ENCODE measurements at regions not wholly inside any gene's neighbourhood (a gene's known extent, or its start where the extent isn't known, plus 50 kb on each side); places are given as distances from the start of the nearest gene placed in this dataset.

DNA sequence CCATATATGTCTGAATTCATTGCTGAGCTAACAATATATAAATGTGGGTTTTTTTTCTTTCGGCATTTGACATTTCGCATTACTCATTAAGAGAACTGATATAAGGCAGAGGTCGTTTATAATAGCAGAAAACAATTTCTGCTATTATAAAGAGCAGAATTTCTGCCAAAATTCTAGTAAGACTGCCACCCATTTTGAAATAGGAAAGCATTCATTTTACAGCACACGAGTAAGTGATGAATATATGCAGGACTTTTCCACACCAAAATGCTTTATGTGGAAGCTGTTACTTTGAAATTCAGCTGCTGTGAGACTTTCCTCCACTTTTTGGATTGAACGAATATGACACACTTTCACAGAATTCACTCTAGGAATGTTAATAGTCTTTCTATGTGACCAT lies 610.9 kb upstream of the MAN1A1 start:
- Histone ChIP-seq H3K9me3 (replicated peaks; ENCODE audit: control insufficient read depth, insufficient read depth, low read depth, low read length) (no peaks in the 10 kb centered on the region), H4K20me1 (replicated peaks; ENCODE audit: control insufficient read depth, insufficient read depth, low read length) (no peaks in the 10 kb centered on the region), H3K27me3 (ENCODE audit: control insufficient read depth in 2 of 2, insufficient read depth in 2 of 2, low read length in 2 of 2) (no peaks in the 10 kb centered on the region), H3K4me2 (ENCODE audit: insufficient read depth, low read length) (no peak overlapping the region), H3K79me2 (ENCODE audit: control insufficient read depth, insufficient read depth, low read length) (no peaks in the 10 kb centered on the region), H2AFZ (ENCODE audit: low read depth, low read length) (no peak overlapping the region), H3K4me3 (no peak overlapping the region), H3K36me3 (ENCODE audit: control insufficient read depth, insufficient read depth, low read length) (no peaks in the 10 kb centered on the region), H3K9me1 (ENCODE audit: control insufficient read depth, insufficient read depth, low read length) (no peaks in the 10 kb centered on the region), H3K27ac (ENCODE audit: extremely low read depth, low read depth, low read length) (no peak overlapping the region), H3K4me1 (replicated peaks in 1 of 2; ENCODE audit: control insufficient read depth in 2 of 2, insufficient read depth in 2 of 2, low read length in 2 of 2) (no peaks in the 10 kb centered on the region), H3K9ac (ENCODE audit: insufficient read depth in 1 of 2, low read depth in 2 of 2, low read length in 2 of 2) (no peak overlapping the region)
- in situ Hi-C loops (cut with MboI) = no loop called here
- WGBS (ENCODE audit: insufficient coverage, low coverage, missing lambda C conversion rate) = 0% methylated on average over 5 of the region's 5 CpGs
- CTCF ChIA-PET (ENCODE audit: low intra/inter-chr PET ratio) = no interaction called here
- ATAC-seq (no peak), FAIRE-seq (no peak), DNase-seq (ENCODE audit: extremely low read depth in 1 of 4, low spot score in 3 of 4) (no peak)
- intact Hi-C loops (cut with micrococcal nuclease) = no loop called here
- POLR2A ChIA-PET = no interaction called here
- no TSS peak for BruUV-seq (replicated peaks)
- TF ChIP-seq ZNF12 (CRISPR knock-in tag; IDR thresholded peaks at IDR 0.05) (no peak), POU5F1 (IDR thresholded peaks at IDR 0.05; ENCODE audit: borderline replicate concordance, low read depth, low read length, partially characterized antibody) (no peak), OTX1 (CRISPR knock-in tag; IDR thresholded peaks at IDR 0.05) (no peak), BRF1 (IDR thresholded peaks at IDR 0.05; ENCODE audit: borderline replicate concordance, extremely low read depth, insufficient read length) (no peak), RBM39 (optimal IDR thresholded peaks at IDR 0.05; ENCODE audit: low read depth, low read length) (no peak), ZNF212 (CRISPR knock-in tag; IDR thresholded peaks at IDR 0.05) (no peak), ZNF274 (IDR thresholded peaks at IDR 0.05; ENCODE audit: borderline replicate concordance, low read depth, low read length) (no peak), BRD9 (IDR thresholded peaks at IDR 0.05; ENCODE audit: low read depth, partially characterized antibody) (no peak), ZNF263 (CRISPR knock-in tag; IDR thresholded peaks at IDR 0.05; ENCODE audit: borderline replicate concordance) (no peak)
- TF ChIP-seq, protein P1, sequence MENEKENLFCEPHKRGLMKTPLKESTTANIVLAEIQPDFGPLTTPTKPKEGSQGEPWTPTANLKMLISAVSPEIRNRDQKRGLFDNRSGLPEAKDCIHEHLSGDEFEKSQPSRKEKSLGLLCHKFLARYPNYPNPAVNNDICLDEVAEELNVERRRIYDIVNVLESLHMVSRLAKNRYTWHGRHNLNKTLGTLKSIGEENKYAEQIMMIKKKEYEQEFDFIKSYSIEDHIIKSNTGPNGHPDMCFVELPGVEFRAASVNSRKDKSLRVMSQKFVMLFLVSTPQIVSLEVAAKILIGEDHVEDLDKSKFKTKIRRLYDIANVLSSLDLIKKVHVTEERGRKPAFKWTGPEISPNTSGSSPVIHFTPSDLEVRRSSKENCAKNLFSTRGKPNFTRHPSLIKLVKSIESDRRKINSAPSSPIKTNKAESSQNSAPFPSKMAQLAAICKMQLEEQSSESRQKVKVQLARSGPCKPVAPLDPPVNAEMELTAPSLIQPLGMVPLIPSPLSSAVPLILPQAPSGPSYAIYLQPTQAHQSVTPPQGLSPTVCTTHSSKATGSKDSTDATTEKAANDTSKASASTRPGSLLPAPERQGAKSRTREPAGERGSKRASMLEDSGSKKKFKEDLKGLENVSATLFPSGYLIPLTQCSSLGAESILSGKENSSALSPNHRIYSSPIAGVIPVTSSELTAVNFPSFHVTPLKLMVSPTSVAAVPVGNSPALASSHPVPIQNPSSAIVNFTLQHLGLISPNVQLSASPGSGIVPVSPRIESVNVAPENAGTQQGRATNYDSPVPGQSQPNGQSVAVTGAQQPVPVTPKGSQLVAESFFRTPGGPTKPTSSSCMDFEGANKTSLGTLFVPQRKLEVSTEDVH (IDR thresholded peaks at IDR 0.05; ENCODE audit: low read depth, partially characterized antibody) = no peak
- TF ChIP-seq, protein P2, sequence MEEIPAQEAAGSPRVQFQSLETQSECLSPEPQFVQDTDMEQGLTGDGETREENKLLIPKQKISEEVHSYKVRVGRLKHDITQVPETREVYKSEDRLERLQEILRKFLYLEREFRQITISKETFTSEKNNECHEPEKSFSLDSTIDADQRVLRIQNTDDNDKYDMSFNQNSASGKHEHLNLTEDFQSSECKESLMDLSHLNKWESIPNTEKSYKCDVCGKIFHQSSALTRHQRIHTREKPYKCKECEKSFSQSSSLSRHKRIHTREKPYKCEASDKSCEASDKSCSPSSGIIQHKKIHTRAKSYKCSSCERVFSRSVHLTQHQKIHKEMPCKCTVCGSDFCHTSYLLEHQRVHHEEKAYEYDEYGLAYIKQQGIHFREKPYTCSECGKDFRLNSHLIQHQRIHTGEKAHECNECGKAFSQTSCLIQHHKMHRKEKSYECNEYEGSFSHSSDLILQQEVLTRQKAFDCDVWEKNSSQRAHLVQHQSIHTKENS (CRISPR knock-in tag; IDR thresholded peaks at IDR 0.05) = no peak
- TF ChIP-seq, protein P3, sequence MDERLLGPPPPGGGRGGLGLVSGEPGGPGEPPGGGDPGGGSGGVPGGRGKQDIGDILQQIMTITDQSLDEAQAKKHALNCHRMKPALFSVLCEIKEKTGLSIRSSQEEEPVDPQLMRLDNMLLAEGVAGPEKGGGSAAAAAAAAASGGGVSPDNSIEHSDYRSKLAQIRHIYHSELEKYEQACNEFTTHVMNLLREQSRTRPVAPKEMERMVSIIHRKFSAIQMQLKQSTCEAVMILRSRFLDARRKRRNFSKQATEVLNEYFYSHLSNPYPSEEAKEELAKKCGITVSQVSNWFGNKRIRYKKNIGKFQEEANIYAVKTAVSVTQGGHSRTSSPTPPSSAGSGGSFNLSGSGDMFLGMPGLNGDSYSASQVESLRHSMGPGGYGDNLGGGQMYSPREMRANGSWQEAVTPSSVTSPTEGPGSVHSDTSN (CRISPR knock-in tag; IDR thresholded peaks at IDR 0.05; ENCODE audit: low read depth) = no peak
- TF ChIP-seq, protein P3 (tag; conservative IDR thresholded peaks at IDR 0.05; ENCODE audit: low read depth) = no peak
